Liver (tissue), 3 donors: ENCODE measurements at regions not wholly inside any gene's neighbourhood (a gene's known extent, or its start where the extent isn't known, plus 50 kb on each side); places are given as distances from the start of the nearest gene placed in this dataset.

ENCODE experiments used
- ATF3 ChIP-seq: IDR thresholded peaks from 2 replicates; pipeline ENCODE4 v1.6.1; 2016; ENCODE audit warnings: antibody characterized with exemption
- CTCF ChIP-seq: fragments of 150-350 bp; IDR thresholded peaks from 2 replicates; pipeline ENCODE4 v1.5.1; 2017; ENCODE audit warnings: improper control_type of control experiment, low read depth, low read length; ENCODE audit not compliant: missing input control
- FOXA1 ChIP-seq: IDR thresholded peaks from 2 replicates; pipeline ENCODE4 v1.6.1; 2016; ENCODE audit warnings: antibody characterized with exemption
- JUND ChIP-seq, 2 donors: IDR thresholded peaks; 2 replicates each; pipeline ENCODE4 v1.6.1; 2016; ENCODE audit warnings: antibody characterized with exemption in 2 of 2
- RAD21 ChIP-seq, 2 donors: IDR thresholded peaks; 2 replicates each; pipeline ENCODE4 v1.6.1; 2016; ENCODE audit warnings: antibody characterized with exemption in 2 of 2, mild to moderate bottlenecking in 2 of 2
- REST ChIP-seq: IDR thresholded peaks from 2 replicates; pipeline ENCODE4 v1.6.1; 2016; ENCODE audit warnings: antibody characterized with exemption, mild to moderate bottlenecking
- RXRA ChIP-seq, 2 donors: IDR thresholded peaks; 2 replicates each; pipeline ENCODE4 v1.6.1; 2017 to 2018; ENCODE audit warnings: antibody characterized with exemption in 2 of 2, mild to moderate bottlenecking in 1 of 2
- SP1 ChIP-seq: IDR thresholded peaks from 2 replicates; pipeline ENCODE4 v1.6.1; 2018; ENCODE audit warnings: antibody characterized with exemption, mild to moderate bottlenecking
- TAF1 ChIP-seq: conservative IDR thresholded peaks from 2 replicates; pipeline ENCODE4 v1.6.1; 2016; ENCODE audit warnings: antibody characterized with exemption, mild to moderate bottlenecking
- ZBTB33 ChIP-seq: IDR thresholded peaks from 2 replicates; pipeline ENCODE4 v1.6.1; 2016; ENCODE audit warnings: antibody characterized with exemption
- donor health status: healthy.
- donor health status: healthy.

- TF ChIP-seq CTCF, result no peak
- no peak for TF ChIP-seq REST
- no peak for TF ChIP-seq ATF3
- no peak for TF ChIP-seq ZBTB33
- no peak for TF ChIP-seq TAF1
- no peak for TF ChIP-seq RAD21 (IDR thresholded peaks at IDR 0.05)
- TF ChIP-seq SP1, result no peak
- TF ChIP-seq JUND (IDR thresholded peaks at IDR 0.05), result no peak
- TF ChIP-seq RXRA (IDR thresholded peaks at IDR 0.05), result no peak
- no peak for TF ChIP-seq FOXA1
Observed at GRCh38 chr20:50337521-50338466, 147.2 kb downstream of the CEBPB start.
